Glutamatergic neuron (in vitro differentiated cells): ENCODE measurements at regions not wholly inside any gene's neighbourhood (a gene's known extent, or its start where the extent isn't known, plus 50 kb on each side); places are given as distances from the start of the nearest gene placed in this dataset.
"Not testable (repeated sequence)": the region's sequence is repeated elsewhere in the genome, so short reads cannot be mapped to it uniquely, and the experiment has no call there.

ENCODE experiments used
- DNase-seq: peaks from one replicate; pipeline ENCODE4 v3.0.0; 2022
- H3K27ac Mint-ChIP-seq: one replicate; pipeline ENCODE4 v1.8.0; 2020; ENCODE audit warnings: mild to moderate bottlenecking, mixed read lengths, inconsistent platforms; ENCODE audit not compliant: unreplicated experiment
- H3K27me3 Mint-ChIP-seq: one replicate; pipeline ENCODE4 v1.8.0; 2020; ENCODE audit warnings: mild to moderate bottlenecking, moderate library complexity, mixed read lengths, inconsistent platforms; ENCODE audit not compliant: unreplicated experiment
- H3K36me3 Mint-ChIP-seq: one replicate; pipeline ENCODE4 v1.8.0; 2020; ENCODE audit warnings: mild to moderate bottlenecking, mixed read lengths, inconsistent platforms; ENCODE audit not compliant: unreplicated experiment
- H3K4me1 Mint-ChIP-seq: one replicate; pipeline ENCODE4 v1.8.0; 2020; ENCODE audit warnings: mild to moderate bottlenecking, low read depth, mixed read lengths, inconsistent platforms; ENCODE audit not compliant: unreplicated experiment
- H3K4me3 Mint-ChIP-seq: one replicate; pipeline ENCODE4 v1.8.0; 2020; ENCODE audit warnings: mild to moderate bottlenecking, mixed read lengths, inconsistent platforms; ENCODE audit not compliant: unreplicated experiment
- H3K9me3 Mint-ChIP-seq: one replicate; pipeline ENCODE4 v1.8.0; 2020; ENCODE audit warnings: mild to moderate bottlenecking, moderate library complexity, mixed read lengths, inconsistent platforms; ENCODE audit not compliant: unreplicated experiment
- CTCF ChIP-seq: fragments of 200-600 bp; sonication (generic); IDR thresholded peaks from one replicate; pipeline ENCODE4 v1.5.0; 2021; ENCODE audit not compliant: partially characterized antibody, unreplicated experiment

DNA sequence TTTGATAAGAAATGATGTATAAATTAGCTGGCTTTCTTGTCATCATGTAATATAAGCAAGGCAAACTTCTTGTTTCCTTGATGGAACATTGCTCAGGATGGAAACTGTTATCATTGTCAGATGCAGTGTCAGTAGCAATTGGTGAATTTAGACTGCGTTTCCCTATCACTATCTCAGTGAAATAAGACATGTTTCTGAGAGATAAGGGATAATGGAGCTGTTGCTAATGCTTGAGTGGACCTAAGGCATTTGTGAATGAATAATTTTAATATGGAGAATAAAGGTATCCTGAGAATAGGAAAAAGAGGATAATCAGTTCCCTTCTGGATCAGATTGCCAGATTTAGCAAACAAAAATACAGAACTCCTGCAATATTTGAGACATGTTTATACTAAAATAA, 160.9 kb downstream of the HLX start:
- no peaks in the 10 kb centered on the region for H3K36me3 Mint-ChIP-seq
- no peaks in the 10 kb centered on the region for H3K9me3 Mint-ChIP-seq
- no peak overlapping the region for H3K4me3 Mint-ChIP-seq
- no peak overlapping the region for H3K27ac Mint-ChIP-seq
- DNase-seq, result no peak
- H3K27me3 Mint-ChIP-seq, result peaks cover 1% of the 10 kb centered on the region
- H3K4me1 Mint-ChIP-seq, result no peaks in the 10 kb centered on the region
- TF ChIP-seq CTCF, result no peak

DNA sequence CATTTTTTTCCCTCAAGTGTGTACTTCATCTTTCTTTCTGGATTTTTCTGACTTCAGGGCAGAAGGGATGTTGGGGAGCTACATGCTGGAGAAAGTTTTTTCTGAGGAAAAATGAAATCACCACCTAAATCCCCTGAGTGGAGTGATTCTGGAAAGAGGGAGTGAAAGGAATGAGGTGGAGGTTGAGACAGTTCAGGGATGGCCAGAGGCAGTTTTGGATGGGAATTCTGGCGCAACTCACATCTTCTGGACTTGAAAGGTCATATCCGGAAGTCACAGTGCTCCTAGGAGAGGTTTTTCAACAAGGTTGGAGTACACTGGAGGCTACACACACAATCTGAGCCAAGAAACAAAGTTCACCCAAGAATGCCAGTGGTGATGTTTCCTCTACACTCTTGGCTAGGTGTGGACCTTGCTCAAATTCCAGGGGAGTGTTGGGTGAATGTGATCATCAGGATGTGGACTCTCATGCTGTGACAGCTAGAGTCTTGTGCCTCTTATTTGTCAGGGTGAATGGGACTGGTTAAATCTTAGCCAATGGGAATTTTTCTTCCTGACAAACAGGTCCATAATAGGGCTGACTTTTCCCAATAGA, 161.5 kb downstream of the HLX start:
- peaks cover 1% of the 10 kb centered on the region for H3K27me3 Mint-ChIP-seq
- no peak for DNase-seq
- no peak for TF ChIP-seq CTCF
- H3K9me3 Mint-ChIP-seq, result no peaks in the 10 kb centered on the region
- H3K4me1 Mint-ChIP-seq, result no peaks in the 10 kb centered on the region
- no peaks in the 10 kb centered on the region for H3K36me3 Mint-ChIP-seq
- no peak overlapping the region for H3K27ac Mint-ChIP-seq
- no peak overlapping the region for H3K4me3 Mint-ChIP-seq

DNA sequence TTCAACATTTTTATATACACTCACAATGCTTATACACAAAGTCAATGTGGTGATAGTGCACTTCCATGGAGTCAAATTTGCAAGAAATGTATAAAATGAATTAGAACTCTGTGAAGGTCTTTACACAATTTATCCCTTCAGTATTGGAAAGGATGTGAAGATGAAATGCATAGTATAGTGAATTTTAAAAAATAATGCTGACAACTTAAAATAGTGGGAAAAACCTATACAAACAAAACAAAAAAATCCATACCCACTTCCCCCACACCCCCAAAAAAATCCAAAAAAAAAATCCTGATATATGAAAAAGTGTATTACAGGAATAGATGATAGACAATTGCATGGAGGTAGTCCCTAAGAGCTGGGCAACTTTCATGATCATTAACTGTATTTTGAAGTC, 165.3 kb downstream of the HLX start:
- H3K27ac Mint-ChIP-seq, result no peak overlapping the region
- H3K27me3 Mint-ChIP-seq, result no peaks in the 10 kb centered on the region
- no peak for DNase-seq
- H3K4me1 Mint-ChIP-seq, result no peaks in the 10 kb centered on the region
- no peak overlapping the region for H3K4me3 Mint-ChIP-seq
- no peaks in the 10 kb centered on the region for H3K36me3 Mint-ChIP-seq
- H3K9me3 Mint-ChIP-seq, result no peaks in the 10 kb centered on the region
- TF ChIP-seq CTCF, result no peak

- Mint-ChIP-seq H3K4me3 (no peak overlapping the region), H3K27ac (no peak overlapping the region), H3K4me1 (no peaks in the 10 kb centered on the region), H3K9me3 (peaks cover 3% of the 10 kb centered on the region), H3K27me3 (peaks cover 2% of the 10 kb centered on the region), H3K36me3 (peaks cover 4% of the 10 kb centered on the region)
- DNase-seq, result no peak
- no peak for TF ChIP-seq CTCF
Measured at GRCh38 chr1:221045151-221045550, 165.9 kb downstream of the HLX start.

DNA sequence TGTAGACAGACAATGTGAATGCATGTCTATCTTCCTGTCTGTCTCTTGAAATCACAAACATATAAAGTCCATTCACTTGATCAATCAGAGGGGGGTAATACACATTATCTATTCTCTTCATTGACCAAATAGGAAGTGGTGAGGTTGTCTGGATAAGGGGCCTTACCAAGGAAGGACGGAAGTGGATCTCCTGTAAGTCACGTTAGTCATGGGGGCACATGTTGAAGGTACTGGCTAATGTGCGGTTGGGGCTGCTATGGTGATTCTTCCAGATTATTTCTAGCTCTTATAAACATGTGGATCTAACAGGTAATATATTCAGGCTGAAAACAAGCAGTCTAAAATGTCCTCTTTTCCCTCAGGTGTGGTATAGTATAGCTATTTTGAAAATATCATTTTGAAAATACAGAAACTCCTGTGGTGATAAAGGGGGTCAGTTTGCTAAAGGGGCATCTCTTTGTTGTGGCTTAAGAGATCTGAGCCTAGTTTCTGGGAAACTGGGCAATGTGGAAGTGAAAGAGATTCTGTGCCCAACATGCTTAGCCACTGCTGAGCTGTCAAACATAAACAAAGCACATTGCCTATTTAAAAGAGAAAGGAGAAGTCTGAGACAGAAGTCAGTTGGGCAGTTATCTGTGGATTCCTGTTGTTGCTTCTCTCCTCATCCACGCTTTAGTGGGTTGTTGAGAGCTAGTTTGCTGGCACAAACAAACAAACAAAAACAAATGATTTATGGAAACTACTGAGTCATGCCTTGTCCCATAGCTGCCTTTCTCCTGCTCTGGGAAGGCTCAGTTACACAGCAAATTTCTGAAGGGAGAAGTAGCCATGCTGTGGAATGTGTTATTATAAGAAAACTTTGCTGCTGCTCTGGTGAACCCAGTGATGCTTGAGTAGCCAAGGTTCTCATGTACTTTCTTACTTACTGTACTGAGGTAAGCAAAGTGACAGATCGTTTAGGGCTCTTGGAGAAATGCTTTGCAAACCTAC, 166.9 kb downstream of the HLX start:
- no peak for TF ChIP-seq CTCF
- Mint-ChIP-seq H3K27me3 (peaks cover 2% of the 10 kb centered on the region), H3K27ac (no peak overlapping the region), H3K4me3 (no peak overlapping the region), H3K9me3 (peaks cover 3% of the 10 kb centered on the region), H3K36me3 (peaks cover 6% of the 10 kb centered on the region), H3K4me1 (no peaks in the 10 kb centered on the region)
- DNase-seq, result no peak

GRCh38 chr1:221051391-221051790, 172.1 kb downstream of the HLX start:
- H3K27me3 Mint-ChIP-seq, result not testable (repeated sequence)

More at GRCh38 chr1:221051391-221051790, 172.1 kb downstream of the HLX start:
- not testable (repeated sequence) for H3K4me1 Mint-ChIP-seq, DNase-seq, H3K4me3 Mint-ChIP-seq, H3K27ac Mint-ChIP-seq, H3K9me3 Mint-ChIP-seq, H3K36me3 Mint-ChIP-seq
